COLO829 (cell line): ENCODE measurements at regions not wholly inside any gene's neighbourhood (a gene's known extent, or its start where the extent isn't known, plus 50 kb on each side); places are given as distances from the start of the nearest gene placed in this dataset.
A peak's percentile ranks its signal among the peaks of the same experiment; 100 is the strongest.
"Not testable (repeated sequence)": the region's sequence is repeated elsewhere in the genome, so short reads cannot be mapped to it uniquely, and the experiment has no call there.

Experiments used
- DNase-seq: peaks from one replicate; pipeline ENCODE4 v3.0.0; 2012; ENCODE audit warnings: low spot score

GRCh38 chr13:109702030-109702597, 84.3 kb downstream of the IRS2 start:
- DNase-seq = not testable (repeated sequence)

- DNase-seq = peak; percentile 54
Observed at GRCh38 chr13:109700176-109700575, 86.2 kb downstream of the IRS2 start.

- no peak for DNase-seq
Observed at GRCh38 chr13:109699628-109700071, 86.7 kb downstream of the IRS2 start.

- no peak for DNase-seq
Observed at GRCh38 chr13:109698779-109699178, 87.6 kb downstream of the IRS2 start.

- DNase-seq = no peak
Observed at GRCh38 chr13:109697936-109698335, 88.4 kb downstream of the IRS2 start.

- DNase-seq = no peak
Observed at GRCh38 chr13:109695402-109696190, 90.8 kb downstream of the IRS2 start.

- DNase-seq = no peak
Observed at GRCh38 chr13:109694972-109695371, 91.4 kb downstream of the IRS2 start.

- no peak for DNase-seq
Observed at GRCh38 chr13:109693213-109693612, 93.2 kb downstream of the IRS2 start.

GRCh38 chr13:109691689-109692088, 94.7 kb downstream of the IRS2 start:
- no peak for DNase-seq

GRCh38 chr13:109687559-109688448, 98.6 kb downstream of the IRS2 start:
- no peak for DNase-seq

GRCh38 chr13:109685203-109685602, 101.2 kb downstream of the IRS2 start:
- no peak for DNase-seq

GRCh38 chr13:109684824-109685202, 101.6 kb downstream of the IRS2 start:
- no peak for DNase-seq

GRCh38 chr13:109684084-109684823, 102.1 kb downstream of the IRS2 start:
- DNase-seq = no peak

- DNase-seq = no peak
Observed at GRCh38 chr13:109682534-109683244, 103.7 kb downstream of the IRS2 start.

GRCh38 chr13:109680930-109681329, 105.5 kb downstream of the IRS2 start:
- no peak for DNase-seq

- DNase-seq = no peak
Observed at GRCh38 chr13:109680288-109680687, 106.1 kb downstream of the IRS2 start.

GRCh38 chr13:109678459-109678858, 107.9 kb downstream of the IRS2 start:
- DNase-seq = no peak

GRCh38 chr13:109677206-109677605, 109.2 kb downstream of the IRS2 start:
- DNase-seq = no peak

- DNase-seq = no peak
Observed at GRCh38 chr13:109673477-109673876, 112.9 kb downstream of the IRS2 start.

GRCh38 chr13:109672545-109672944, 113.8 kb downstream of the IRS2 start:
- DNase-seq = no peak

- no peak for DNase-seq
Observed at GRCh38 chr13:109671919-109672318, 114.5 kb downstream of the IRS2 start.
